SK-N-SH treated with all-trans-retinoic acid at 6 μM for 48 hours (cell line): ENCODE measurements at regions not wholly inside any gene's neighbourhood (a gene's known extent, or its start where the extent isn't known, plus 50 kb on each side); places are given as distances from the start of the nearest gene placed in this dataset.

Experiments used
- ARNTL ChIP-seq: fragments of 450-650 bp; formaldehyde crosslinking; IDR thresholded peaks from 2 replicates; pipeline ENCODE4 v1.5.0; 2020; ENCODE audit warnings: low read depth, mild to moderate bottlenecking, moderate library complexity, borderline replicate concordance
- BACH2 ChIP-seq: fragments of 250-450 bp; sonication (Bioruptor Pico); IDR thresholded peaks from 2 replicates; pipeline ENCODE4 v1.9.0; 2021; ENCODE audit warnings: mild to moderate bottlenecking, borderline replicate concordance
- GLIS3 ChIP-seq: fragments of 250-450 bp; sonication (Bioruptor Pico); IDR thresholded peaks from 2 replicates; pipeline ENCODE4 v1.5.0; 2020; ENCODE audit warnings: mild to moderate bottlenecking, moderate library complexity
- PPARA ChIP-seq: fragments of 250-450 bp; sonication (Bioruptor Pico); IDR thresholded peaks from 2 replicates; pipeline ENCODE4 v1.5.0; 2020; ENCODE audit warnings: mild to moderate bottlenecking, borderline replicate concordance
- RARB ChIP-seq: fragments of 250-450 bp; sonication (Bioruptor Pico); IDR thresholded peaks from 2 replicates; pipeline ENCODE4 v1.8.0; 2021; ENCODE audit warnings: mild to moderate bottlenecking, moderate library complexity
- SNAI2 ChIP-seq: fragments of 250-450 bp; sonication (Bioruptor Pico); IDR thresholded peaks from 2 replicates; pipeline ENCODE4 v1.5.0; 2020; ENCODE audit warnings: mild to moderate bottlenecking, moderate library complexity
- TOX ChIP-seq: fragments of 250-450 bp; sonication (Bioruptor Pico); IDR thresholded peaks from 2 replicates; pipeline ENCODE4 v1.8.0; 2021; ENCODE audit warnings: mild to moderate bottlenecking, moderate library complexity, borderline replicate concordance
- ZFP3 ChIP-seq: fragments of 250-450 bp; sonication (Bioruptor Pico); IDR thresholded peaks from 2 replicates; pipeline ENCODE4 v1.5.0; 2020; ENCODE audit warnings: mild to moderate bottlenecking, moderate library complexity
- ZFP30 ChIP-seq: fragments of 450-650 bp; formaldehyde crosslinking; IDR thresholded peaks from 2 replicates; pipeline ENCODE4 v1.5.0; 2022; ENCODE audit warnings: mild to moderate bottlenecking, moderate library complexity
- ZNF70 ChIP-seq: fragments of 450-650 bp; formaldehyde crosslinking; IDR thresholded peaks from 2 replicates; pipeline ENCODE4 v1.5.0; 2020; ENCODE audit warnings: mild to moderate bottlenecking, moderate library complexity
- ZNF8 ChIP-seq: fragments of 450-650 bp; formaldehyde crosslinking; IDR thresholded peaks from 2 replicates; pipeline ENCODE4 v1.5.0; 2020; ENCODE audit warnings: mild to moderate bottlenecking, moderate library complexity
- TF ChIP-seq, protein P1 (sequence below): fragments of 250-450 bp; sonication (Bioruptor Pico); IDR thresholded peaks from 2 replicates; pipeline ENCODE4 v1.5.1; 2020; ENCODE audit warnings: low read depth, mild to moderate bottlenecking, moderate library complexity
- TF ChIP-seq, protein P2 (sequence below): fragments of 250-450 bp; sonication (Bioruptor Pico); IDR thresholded peaks from 2 replicates; pipeline ENCODE4 v1.8.0; 2020; ENCODE audit warnings: mild to moderate bottlenecking, moderate library complexity, borderline replicate concordance
- TF ChIP-seq, protein P3 (sequence below): fragments of 250-450 bp; sonication (Bioruptor Pico); IDR thresholded peaks from 2 replicates; pipeline ENCODE4 v1.8.0; 2021; ENCODE audit warnings: low read depth, mild to moderate bottlenecking, moderate library complexity, borderline replicate concordance

DNA sequence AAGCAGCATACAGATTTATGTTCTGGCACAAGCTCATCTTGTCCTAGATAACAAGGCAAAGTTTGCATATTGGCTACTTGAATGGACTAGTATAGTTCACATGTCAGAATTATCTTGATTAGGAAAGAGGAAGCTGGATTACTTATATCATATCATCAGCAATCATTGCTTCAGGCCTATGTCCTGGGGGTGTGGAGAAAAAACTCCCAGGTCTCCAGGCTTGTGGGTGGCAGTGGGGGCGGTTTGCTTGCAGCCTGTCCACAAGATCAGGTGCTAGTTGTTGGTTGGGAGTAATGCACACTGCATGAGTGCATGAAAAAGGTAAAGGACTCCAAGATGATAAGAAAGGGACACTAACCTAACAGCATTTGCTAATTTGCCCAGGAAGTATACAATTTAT lies 326.4 kb upstream of the PDE4D start:
- TF ChIP-seq SNAI2 (CRISPR knock-in tag): no peak
- TF ChIP-seq RARB (CRISPR knock-in tag): no peak
- TF ChIP-seq ZFP30 (CRISPR knock-in tag): no peak
- no peak for TF ChIP-seq ARNTL (CRISPR knock-in tag)
- no peak for TF ChIP-seq GLIS3 (CRISPR knock-in tag)
- TF ChIP-seq, protein P1, sequence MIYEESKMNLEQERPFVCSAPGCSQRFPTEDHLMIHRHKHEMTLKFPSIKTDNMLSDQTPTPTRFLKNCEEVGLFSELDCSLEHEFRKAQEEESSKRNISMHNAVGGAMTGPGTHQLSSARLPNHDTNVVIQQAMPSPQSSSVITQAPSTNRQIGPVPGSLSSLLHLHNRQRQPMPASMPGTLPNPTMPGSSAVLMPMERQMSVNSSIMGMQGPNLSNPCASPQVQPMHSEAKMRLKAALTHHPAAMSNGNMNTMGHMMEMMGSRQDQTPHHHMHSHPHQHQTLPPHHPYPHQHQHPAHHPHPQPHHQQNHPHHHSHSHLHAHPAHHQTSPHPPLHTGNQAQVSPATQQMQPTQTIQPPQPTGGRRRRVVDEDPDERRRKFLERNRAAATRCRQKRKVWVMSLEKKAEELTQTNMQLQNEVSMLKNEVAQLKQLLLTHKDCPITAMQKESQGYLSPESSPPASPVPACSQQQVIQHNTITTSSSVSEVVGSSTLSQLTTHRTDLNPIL (CRISPR knock-in tag): no peak
- TF ChIP-seq ZFP3: no peak
- TF ChIP-seq, protein P2, sequence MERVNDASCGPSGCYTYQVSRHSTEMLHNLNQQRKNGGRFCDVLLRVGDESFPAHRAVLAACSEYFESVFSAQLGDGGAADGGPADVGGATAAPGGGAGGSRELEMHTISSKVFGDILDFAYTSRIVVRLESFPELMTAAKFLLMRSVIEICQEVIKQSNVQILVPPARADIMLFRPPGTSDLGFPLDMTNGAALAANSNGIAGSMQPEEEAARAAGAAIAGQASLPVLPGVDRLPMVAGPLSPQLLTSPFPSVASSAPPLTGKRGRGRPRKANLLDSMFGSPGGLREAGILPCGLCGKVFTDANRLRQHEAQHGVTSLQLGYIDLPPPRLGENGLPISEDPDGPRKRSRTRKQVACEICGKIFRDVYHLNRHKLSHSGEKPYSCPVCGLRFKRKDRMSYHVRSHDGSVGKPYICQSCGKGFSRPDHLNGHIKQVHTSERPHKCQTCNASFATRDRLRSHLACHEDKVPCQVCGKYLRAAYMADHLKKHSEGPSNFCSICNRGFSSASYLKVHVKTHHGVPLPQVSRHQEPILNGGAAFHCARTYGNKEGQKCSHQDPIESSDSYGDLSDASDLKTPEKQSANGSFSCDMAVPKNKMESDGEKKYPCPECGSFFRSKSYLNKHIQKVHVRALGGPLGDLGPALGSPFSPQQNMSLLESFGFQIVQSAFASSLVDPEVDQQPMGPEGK (CRISPR knock-in tag): no peak
- TF ChIP-seq BACH2 (CRISPR knock-in tag): no peak
- TF ChIP-seq PPARA (CRISPR knock-in tag): no peak
- TF ChIP-seq, protein P3, sequence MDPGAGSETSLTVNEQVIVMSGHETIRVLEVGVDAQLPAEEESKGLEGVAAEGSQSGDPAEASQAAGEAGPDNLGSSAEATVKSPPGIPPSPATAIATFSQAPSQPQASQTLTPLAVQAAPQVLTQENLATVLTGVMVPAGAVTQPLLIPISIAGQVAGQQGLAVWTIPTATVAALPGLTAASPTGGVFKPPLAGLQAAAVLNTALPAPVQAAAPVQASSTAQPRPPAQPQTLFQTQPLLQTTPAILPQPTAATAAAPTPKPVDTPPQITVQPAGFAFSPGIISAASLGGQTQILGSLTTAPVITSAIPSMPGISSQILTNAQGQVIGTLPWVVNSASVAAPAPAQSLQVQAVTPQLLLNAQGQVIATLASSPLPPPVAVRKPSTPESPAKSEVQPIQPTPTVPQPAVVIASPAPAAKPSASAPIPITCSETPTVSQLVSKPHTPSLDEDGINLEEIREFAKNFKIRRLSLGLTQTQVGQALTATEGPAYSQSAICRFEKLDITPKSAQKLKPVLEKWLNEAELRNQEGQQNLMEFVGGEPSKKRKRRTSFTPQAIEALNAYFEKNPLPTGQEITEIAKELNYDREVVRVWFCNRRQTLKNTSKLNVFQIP: no peak
- no peak for TF ChIP-seq TOX (CRISPR knock-in tag)
- no peak for TF ChIP-seq ZNF70 (CRISPR knock-in tag)
- no peak for TF ChIP-seq ZNF8
